ENCODE measurements at regions not wholly inside any gene's neighbourhood (a gene's known extent, or its start where the extent isn't known, plus 50 kb on each side); places are given as distances from the start of the nearest gene placed in this dataset.

DNA sequence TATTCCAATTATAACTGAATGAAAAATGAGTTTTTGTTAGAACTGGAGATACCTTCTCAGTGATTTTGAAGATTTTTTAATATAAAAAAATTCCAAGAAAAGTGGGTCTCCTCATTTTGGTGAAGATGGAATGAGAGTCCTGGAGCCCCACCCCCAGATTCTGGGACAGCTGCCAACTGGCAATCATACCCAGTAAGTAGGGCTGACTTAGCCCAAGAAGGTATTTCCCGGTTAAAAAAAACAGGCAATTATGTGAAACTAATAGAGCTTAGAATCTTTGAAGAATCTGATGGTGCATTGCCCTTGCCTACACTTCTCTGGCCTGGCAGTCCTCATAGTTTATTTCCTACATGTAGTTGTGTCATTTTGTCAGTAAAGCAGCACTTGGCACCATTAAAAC lies 52.8 kb upstream of the VWDE start:
- Histone ChIP-seq H3K27me3 (ENCODE audit: insufficient read depth, low read length) (no peaks in the 10 kb centered on the region), H3K36me3 (ENCODE audit: insufficient read depth, low read length) (no peaks in the 10 kb centered on the region), H3K4me1 (ENCODE audit: insufficient read depth, low read length) (no peaks in the 10 kb centered on the region), H3K4me3 (ENCODE audit: low read length) (no peak overlapping the region), H2AFZ (ENCODE audit: low read depth, low read length) (no peak overlapping the region), H3K9me3 (ENCODE audit: low read length) (no peaks in the 10 kb centered on the region)

DNA sequence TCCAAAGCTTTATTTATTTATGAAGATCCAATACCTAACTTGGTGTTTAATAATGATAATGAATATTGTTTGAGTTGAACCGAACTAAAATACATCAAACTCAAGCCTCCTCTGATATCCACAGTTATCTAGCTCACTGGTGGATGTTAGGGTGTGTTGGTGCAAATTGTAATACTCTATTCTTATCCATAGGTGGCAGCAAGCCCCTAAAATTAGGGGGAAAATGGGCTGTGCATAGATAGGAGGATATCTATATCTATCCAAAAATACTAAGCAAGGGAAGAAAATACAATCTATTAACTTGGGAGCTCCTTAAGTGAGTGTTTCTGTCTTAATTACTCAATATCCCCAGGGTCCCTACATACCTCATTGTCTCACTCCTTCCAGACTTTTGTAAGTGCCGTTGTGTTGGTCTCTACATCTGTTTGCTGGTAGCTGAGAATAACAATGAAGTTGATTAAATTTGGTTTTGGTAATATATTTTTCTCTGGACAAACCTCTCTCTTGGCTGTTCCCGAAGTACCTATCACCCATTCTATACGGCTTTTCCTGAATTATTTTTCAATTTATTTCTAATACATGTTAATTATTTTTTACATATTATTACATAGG lies 55.0 kb upstream of the VWDE start:
- Histone ChIP-seq H3K36me3 (ENCODE audit: insufficient read depth, low read length) (no peaks in the 10 kb centered on the region), H3K4me3 (ENCODE audit: low read length) (no peak overlapping the region), H2AFZ (ENCODE audit: low read depth, low read length) (no peak overlapping the region), H3K4me1 (ENCODE audit: insufficient read depth, low read length) (no peaks in the 10 kb centered on the region), H3K27me3 (ENCODE audit: insufficient read depth, low read length) (no peaks in the 10 kb centered on the region), H3K9me3 (ENCODE audit: low read length) (no peaks in the 10 kb centered on the region)

DNA sequence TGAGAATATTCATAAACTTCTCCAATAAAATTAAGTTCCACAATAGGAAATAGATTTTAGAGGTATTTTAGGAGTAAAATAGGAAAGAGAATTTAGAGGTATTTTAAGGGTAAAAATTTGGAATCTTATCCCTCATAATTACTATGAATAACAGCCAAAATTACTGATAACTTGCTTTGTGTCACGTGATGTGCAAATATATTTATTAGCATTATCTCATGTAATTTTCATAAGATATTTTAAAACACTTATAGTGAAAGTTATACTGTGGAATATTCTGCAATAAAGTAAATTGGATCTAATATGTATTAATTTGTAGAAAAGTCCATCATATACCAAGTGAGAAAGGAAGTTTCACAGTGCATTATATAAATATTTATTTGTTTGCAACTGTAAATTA lies 64.2 kb upstream of the VWDE start:
- Histone ChIP-seq H3K4me1 (ENCODE audit: insufficient read depth, low read length) (no peaks in the 10 kb centered on the region), H3K36me3 (ENCODE audit: insufficient read depth, low read length) (no peaks in the 10 kb centered on the region), H3K27me3 (ENCODE audit: insufficient read depth, low read length) (no peaks in the 10 kb centered on the region), H3K9me3 (ENCODE audit: low read length) (no peaks in the 10 kb centered on the region), H2AFZ (ENCODE audit: low read depth, low read length) (no peak overlapping the region), H3K4me3 (ENCODE audit: low read length) (no peak overlapping the region)

DNA sequence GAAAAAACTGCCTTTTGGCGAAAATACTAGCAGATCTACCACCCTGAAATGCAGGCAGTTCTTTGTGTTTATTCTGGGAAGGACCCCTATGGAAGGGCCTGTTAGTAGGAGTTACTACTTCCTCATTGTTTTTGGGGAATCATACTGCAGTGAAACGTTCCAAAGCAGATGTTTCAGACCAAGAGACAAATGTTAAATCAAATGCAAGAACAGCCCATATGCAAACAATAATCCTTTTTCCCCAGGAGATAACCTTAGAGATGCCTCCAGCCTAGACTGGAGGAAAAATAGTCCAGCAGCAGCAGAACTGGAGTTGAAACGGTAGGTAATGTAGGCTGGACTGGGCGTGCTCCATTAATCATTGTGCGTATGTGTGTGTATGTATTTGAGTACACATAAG lies 65.9 kb upstream of the VWDE start:
- Histone ChIP-seq H3K4me3 (ENCODE audit: low read length) (no peak overlapping the region), H3K4me1 (ENCODE audit: insufficient read depth, low read length) (peaks cover under 1% of the 10 kb centered on the region), H2AFZ (ENCODE audit: low read depth, low read length) (no peak overlapping the region), H3K27me3 (ENCODE audit: insufficient read depth, low read length) (no peaks in the 10 kb centered on the region), H3K36me3 (ENCODE audit: insufficient read depth, low read length) (no peaks in the 10 kb centered on the region), H3K9me3 (ENCODE audit: low read length) (no peaks in the 10 kb centered on the region)

DNA sequence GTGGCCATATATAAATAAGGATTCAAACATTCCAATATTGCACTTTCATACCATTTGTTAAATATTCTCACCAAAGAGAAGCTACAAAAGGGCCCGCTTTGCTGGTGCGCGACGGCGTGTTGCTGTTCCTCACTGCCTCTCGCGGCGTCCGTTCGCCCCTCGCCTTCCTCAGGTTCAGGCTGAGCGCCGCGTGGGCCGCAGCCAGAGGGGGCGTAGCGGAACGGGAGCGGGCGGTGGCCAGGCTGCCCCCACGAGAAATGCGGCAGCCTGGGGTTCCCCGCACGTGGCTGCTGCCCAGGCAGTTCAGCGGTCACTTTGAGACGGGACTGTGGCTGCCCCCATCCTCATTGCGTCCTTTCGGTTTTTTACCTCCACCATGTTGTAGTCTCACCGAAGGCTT lies 67.3 kb upstream of the VWDE start:
- Histone ChIP-seq H3K9me3 (ENCODE audit: low read length) (no peaks in the 10 kb centered on the region), H3K4me3 (ENCODE audit: low read length) (no peak overlapping the region), H3K4me1 (ENCODE audit: insufficient read depth, low read length) (peaks cover 12% of the 10 kb centered on the region), H3K27me3 (ENCODE audit: insufficient read depth, low read length) (no peaks in the 10 kb centered on the region), H2AFZ (ENCODE audit: low read depth, low read length) (no peak overlapping the region), H3K36me3 (ENCODE audit: insufficient read depth, low read length) (no peaks in the 10 kb centered on the region)

DNA sequence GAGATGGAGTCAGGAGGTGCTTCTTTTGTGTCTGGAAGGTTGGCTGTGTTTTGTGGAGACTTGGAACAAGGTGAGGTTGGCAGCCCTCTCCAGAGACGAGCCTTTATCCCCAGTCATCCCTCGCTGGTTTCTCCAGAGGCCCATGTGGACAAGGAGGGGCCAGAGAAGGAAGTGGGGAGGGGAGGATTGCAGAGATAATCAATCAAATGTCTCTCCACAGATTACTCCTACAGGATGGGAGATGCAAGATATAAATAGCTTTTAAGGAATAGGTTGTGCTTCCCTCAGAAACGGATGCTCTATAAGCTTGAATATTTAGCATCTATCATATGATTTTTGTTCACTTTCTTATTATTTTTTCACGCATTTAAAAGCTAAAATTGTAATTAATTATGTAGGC lies 70.4 kb upstream of the VWDE start:
- Histone ChIP-seq H3K27me3 (ENCODE audit: insufficient read depth, low read length) (no peaks in the 10 kb centered on the region), H2AFZ (ENCODE audit: low read depth, low read length) (no peak overlapping the region), H3K4me1 (ENCODE audit: insufficient read depth, low read length) (peaks cover 18% of the 10 kb centered on the region), H3K4me3 (ENCODE audit: low read length) (no peak overlapping the region), H3K9me3 (ENCODE audit: low read length) (no peaks in the 10 kb centered on the region), H3K36me3 (ENCODE audit: insufficient read depth, low read length) (no peaks in the 10 kb centered on the region)

DNA sequence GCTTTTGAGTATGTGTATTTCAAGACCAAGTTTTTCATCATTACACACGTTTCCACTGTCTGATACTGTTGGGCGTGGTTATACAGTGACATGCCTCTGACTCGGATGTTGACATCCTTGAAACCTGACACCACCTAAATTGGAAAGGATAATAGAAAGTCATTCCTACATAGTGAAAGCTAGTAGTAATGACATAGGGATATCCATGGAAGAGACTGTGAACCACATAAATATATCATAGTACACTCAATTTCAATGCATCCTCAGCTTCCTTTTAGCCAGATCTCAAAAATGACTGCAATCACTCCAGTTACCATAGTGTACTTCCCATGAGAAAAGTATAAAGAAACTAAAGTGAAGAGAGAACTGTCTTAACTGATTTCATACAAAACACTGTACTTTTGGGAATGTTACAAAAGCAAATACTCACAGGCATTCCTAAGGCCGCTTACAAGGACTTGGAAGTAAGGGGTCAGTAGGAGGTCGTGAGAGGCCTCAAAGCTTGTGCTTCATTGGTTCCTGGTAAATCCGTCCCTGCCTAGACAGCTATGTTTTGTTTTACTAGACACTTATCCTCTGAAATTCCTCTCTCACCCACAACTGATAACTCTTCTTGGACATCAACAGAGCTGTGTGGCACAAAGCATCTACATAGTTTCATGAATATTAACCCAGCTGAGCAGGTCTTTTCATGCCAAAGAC lies 71.8 kb upstream of the VWDE start:
- Histone ChIP-seq H3K27me3 (ENCODE audit: insufficient read depth, low read length) (no peaks in the 10 kb centered on the region), H2AFZ (ENCODE audit: low read depth, low read length) (peak overlapping the region; percentile 53), H3K4me1 (ENCODE audit: insufficient read depth, low read length) (peaks cover 18% of the 10 kb centered on the region), H3K36me3 (ENCODE audit: insufficient read depth, low read length) (no peaks in the 10 kb centered on the region), H3K4me3 (ENCODE audit: low read length) (no peak overlapping the region), H3K9me3 (ENCODE audit: low read length) (no peaks in the 10 kb centered on the region)

DNA sequence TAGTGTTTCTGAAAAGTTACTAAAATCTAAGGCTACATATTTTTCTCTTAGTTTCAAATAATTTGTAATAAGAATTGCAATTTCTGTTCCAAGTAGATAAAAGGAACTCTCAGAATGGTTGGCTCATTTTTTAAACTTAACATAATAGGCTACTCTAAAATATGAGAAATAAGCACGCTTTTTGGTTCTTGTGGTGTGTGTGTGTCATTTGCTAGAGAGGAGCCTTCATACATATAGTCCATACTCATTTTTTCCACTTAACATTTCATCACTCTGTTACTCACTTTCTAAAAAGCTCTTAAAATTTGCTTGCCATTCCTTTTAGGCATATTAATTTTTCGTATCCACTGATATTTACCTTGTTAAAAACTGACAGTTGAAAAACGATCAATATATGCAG lies 74.0 kb upstream of the VWDE start:
- Histone ChIP-seq H2AFZ (ENCODE audit: low read depth, low read length) (no peak overlapping the region), H3K4me1 (ENCODE audit: insufficient read depth, low read length) (peaks cover 18% of the 10 kb centered on the region), H3K27me3 (ENCODE audit: insufficient read depth, low read length) (no peaks in the 10 kb centered on the region), H3K36me3 (ENCODE audit: insufficient read depth, low read length) (no peaks in the 10 kb centered on the region), H3K9me3 (ENCODE audit: low read length) (no peaks in the 10 kb centered on the region), H3K4me3 (ENCODE audit: low read length) (no peak overlapping the region)

DNA sequence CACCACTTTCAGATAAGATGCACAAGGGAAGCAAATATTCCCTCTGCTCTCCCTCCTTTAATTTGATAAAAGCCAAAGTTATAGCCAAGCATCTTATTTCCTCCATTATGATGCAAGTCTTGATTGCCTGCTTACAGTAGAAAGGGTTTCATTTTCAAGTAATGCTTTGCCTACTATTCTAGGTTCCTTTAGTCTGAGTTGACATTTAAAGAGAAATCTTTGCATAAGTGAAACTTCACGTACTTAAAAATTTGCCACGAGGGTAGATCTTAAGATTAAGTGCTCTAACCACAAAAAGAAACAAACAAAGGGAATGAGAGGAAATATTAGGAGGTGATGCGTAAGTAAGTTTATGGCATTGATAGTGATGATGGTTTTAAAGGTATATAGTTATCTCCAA lies 78.1 kb upstream of the VWDE start:
- no peaks in the 10 kb centered on the region for H3K36me3 ChIP-seq (ENCODE audit: insufficient read depth, low read length)

DNA sequence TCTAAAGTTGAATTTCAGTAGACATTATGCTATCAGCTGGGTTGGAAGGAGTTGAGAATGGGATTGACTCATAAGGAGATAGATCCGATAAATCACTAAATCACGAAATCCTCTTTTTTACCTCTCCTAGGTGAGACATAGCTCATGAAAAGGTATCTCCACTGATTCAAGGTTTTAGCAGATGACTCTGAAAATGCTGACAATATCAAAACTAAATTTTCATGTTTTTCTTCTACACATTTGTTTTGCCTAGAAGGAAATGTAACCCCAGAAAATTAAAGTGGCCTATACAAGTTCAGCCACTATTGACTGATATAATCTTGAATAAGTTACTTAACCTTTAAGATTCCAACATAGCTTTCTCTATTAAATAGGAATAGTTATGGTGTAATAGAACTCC lies 82.2 kb upstream of the VWDE start:
- Histone ChIP-seq H3K36me3 (ENCODE audit: insufficient read depth, low read length) (no peaks in the 10 kb centered on the region), H3K4me1 (ENCODE audit: insufficient read depth, low read length) (no peaks in the 10 kb centered on the region), H3K9me3 (ENCODE audit: low read length) (no peaks in the 10 kb centered on the region), H3K27me3 (ENCODE audit: insufficient read depth, low read length) (no peaks in the 10 kb centered on the region), H2AFZ (ENCODE audit: low read depth, low read length) (no peak overlapping the region), H3K4me3 (ENCODE audit: low read length) (no peak overlapping the region)

More for the DNA sequence above, 78.1 kb upstream of the VWDE start:
- Histone ChIP-seq H3K4me1 (ENCODE audit: insufficient read depth, low read length) (no peaks in the 10 kb centered on the region), H2AFZ (ENCODE audit: low read depth, low read length) (no peak overlapping the region), H3K4me3 (ENCODE audit: low read length) (no peak overlapping the region), H3K27me3 (ENCODE audit: insufficient read depth, low read length) (no peaks in the 10 kb centered on the region), H3K9me3 (ENCODE audit: low read length) (no peaks in the 10 kb centered on the region)

DNA sequence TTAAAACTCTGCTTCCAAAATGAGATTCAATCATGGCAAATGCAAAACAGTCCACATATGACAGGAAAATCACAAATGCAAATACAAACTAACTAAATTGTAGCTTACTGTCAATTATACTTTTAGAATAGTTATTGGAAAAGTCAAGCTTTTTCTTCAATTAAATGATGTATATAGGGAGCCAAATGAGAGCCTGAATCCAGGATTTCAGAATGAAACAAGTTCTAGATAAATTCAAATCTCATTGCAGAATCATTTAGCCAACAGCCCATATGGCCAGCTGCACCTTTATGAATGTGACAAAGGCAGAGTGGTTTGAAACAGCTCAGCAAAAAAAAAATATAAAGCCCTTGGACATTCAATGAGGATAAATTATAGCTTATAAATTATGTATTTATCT lies 82.2 kb upstream of the SCIN start:
- no peaks in the 10 kb centered on the region for H3K27me3 ChIP-seq (ENCODE audit: insufficient read depth, low read length)
- peaks cover 2% of the 10 kb centered on the region for H3K4me1 ChIP-seq (ENCODE audit: insufficient read depth, low read length)
- no peaks in the 10 kb centered on the region for H3K36me3 ChIP-seq (ENCODE audit: insufficient read depth, low read length)
- no peaks in the 10 kb centered on the region for H3K9me3 ChIP-seq (ENCODE audit: low read length)
- H2AFZ ChIP-seq (ENCODE audit: low read depth, low read length) = no peak overlapping the region
- no peak overlapping the region for H3K4me3 ChIP-seq (ENCODE audit: low read length)

DNA sequence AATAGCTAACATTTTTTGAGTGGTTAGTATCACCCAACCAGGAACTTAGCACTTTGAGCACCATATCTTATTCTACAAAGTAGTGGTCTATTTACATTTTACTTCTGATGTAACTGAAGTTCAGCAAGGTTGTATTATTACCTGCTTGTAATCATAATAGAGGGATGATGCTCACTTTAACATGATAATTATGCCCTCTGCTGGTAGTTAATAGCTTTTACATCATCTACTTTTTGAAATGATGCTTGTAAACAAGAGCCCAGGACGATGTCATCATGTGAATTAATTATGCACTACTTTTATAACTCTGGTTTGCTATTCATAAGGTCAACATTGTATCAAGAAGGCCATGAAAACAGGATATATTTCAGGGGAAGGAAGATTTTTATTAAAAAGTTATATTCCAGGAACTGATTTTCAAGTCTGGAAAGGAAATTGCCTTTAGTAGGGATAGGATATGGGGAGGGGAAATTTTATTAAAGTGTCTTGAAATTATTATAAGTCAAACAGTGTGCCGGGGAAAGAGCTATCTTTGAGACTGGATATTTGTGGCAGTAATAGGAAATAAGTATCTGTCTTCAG lies 80.3 kb upstream of the SCIN start:
- no peaks in the 10 kb centered on the region for H3K27me3 ChIP-seq (ENCODE audit: insufficient read depth, low read length)
- H3K36me3 ChIP-seq (ENCODE audit: insufficient read depth, low read length) = no peaks in the 10 kb centered on the region
- H2AFZ ChIP-seq (ENCODE audit: low read depth, low read length) = no peak overlapping the region
- H3K9me3 ChIP-seq (ENCODE audit: low read length) = no peaks in the 10 kb centered on the region
- peaks cover 2% of the 10 kb centered on the region for H3K4me1 ChIP-seq (ENCODE audit: insufficient read depth, low read length)
- H3K4me3 ChIP-seq (ENCODE audit: low read length) = no peak overlapping the region

DNA sequence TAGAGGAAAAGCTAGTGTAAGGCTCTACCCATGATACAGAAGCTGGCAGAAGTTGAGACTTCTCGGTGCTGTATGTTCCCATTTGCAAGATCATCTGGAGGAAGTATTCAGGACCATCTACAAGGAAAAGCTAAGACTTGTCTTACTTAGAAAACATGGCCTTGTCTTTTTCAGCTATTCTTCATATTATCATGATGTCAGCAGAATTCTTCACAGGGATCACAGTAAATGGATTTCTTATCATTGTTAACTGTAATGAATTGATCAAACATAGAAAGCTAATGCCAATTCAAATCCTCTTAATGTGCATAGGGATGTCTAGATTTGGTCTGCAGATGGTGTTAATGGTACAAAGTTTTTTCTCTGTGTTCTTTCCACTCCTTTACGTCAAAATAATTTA lies 79.6 kb upstream of the SCIN start:
- no peaks in the 10 kb centered on the region for H3K9me3 ChIP-seq (ENCODE audit: low read length)
- H3K4me3 ChIP-seq (ENCODE audit: low read length) = no peak overlapping the region
- H3K27me3 ChIP-seq (ENCODE audit: insufficient read depth, low read length) = no peaks in the 10 kb centered on the region
- no peaks in the 10 kb centered on the region for H3K36me3 ChIP-seq (ENCODE audit: insufficient read depth, low read length)
- peaks cover 2% of the 10 kb centered on the region for H3K4me1 ChIP-seq (ENCODE audit: insufficient read depth, low read length)
- H2AFZ ChIP-seq (ENCODE audit: low read depth, low read length) = no peak overlapping the region

Data from neuron (in vitro differentiated cells).